HepG2 (cell line): ENCODE measurements at regions not wholly inside any gene's neighbourhood (a gene's known extent, or its start where the extent isn't known, plus 50 kb on each side); places are given as distances from the start of the nearest gene placed in this dataset.

Experiments
- ATAC-seq: fragments of 200-7000 bp; cut with Tn5 transposase; 3 replicates; pipeline ENCODE4 v1.9.1; 2020; ENCODE audit warnings: mild to moderate bottlenecking, moderate library complexity
- BruUV-seq: library from RNA; stranded (reverse); fragments of 400-500 nt; replicated peaks from 2 replicates; lab custom pipeline; 2021; lab: Mats Ljungman, UMichigan
- CTCF ChIA-PET: fragments of 300-600 bp; formaldehyde crosslinking; extraction: SDS; loops from one replicate; lab custom pipeline; 2021; ENCODE audit warnings: low total read pairs, inconsistent platforms, low intra/inter-chr PET ratio; lab: Yijun Ruan, JAX
- POLR2A ChIA-PET: fragments of 350-600 bp; sonication (Branson Sonifier 250); formaldehyde crosslinking; loops from one replicate; lab custom pipeline; 2020; ENCODE audit warnings: antibody characterized with exemption, inconsistent platforms; lab: Yijun Ruan, JAX
- DNase-seq: peaks from one replicate; pipeline ENCODE4 v3.0.0-alpha.2; 2015; ENCODE audit warnings: low spot score
- FAIRE-seq: peaks from 3 replicates; lab custom pipeline; 2011; peaks lifted over from hg19 to GRCh38; lab: Jason Lieb, UNC
- H2AFZ ChIP-seq: one replicate; pipeline ENCODE4 v1.6.1; 2011; ENCODE audit warnings: low read length, inconsistent platforms
- H3K27ac ChIP-seq: fragments of 300-600 bp; 3 replicates; pipeline ENCODE4 v1.8.0; 2011; ENCODE audit warnings: mixed run types, mild to moderate bottlenecking, mixed read lengths, low read length, inconsistent platforms; ENCODE audit not compliant: insufficient read depth; ENCODE audit errors: extremely low read length
- H3K27me3 ChIP-seq, 2 experiments: fragments of 200-600 bp in 1 of 2; 2 replicates in 1 of 2; 3 replicates in 1 of 2; pipeline versions ENCODE4 v1.6.0 to v1.8.0; 2011; ENCODE audit warnings: low read length in 2 of 2, mild to moderate bottlenecking in 2 of 2, moderate library complexity in 2 of 2, inconsistent platforms in 1 of 2; ENCODE audit not compliant: insufficient read depth in 2 of 2, control insufficient read depth in 1 of 2
- H3K36me3 ChIP-seq, 2 experiments: fragments of 200-600 bp in 1 of 2; replicated peaks in 1 of 2; 2 replicates in 1 of 2; 3 replicates in 1 of 2; pipeline versions ENCODE4 v1.5.1 to v1.8.0; 2011; ENCODE audit warnings: low read length in 2 of 2, inconsistent platforms in 1 of 2; ENCODE audit not compliant: insufficient read depth in 2 of 2, control insufficient read depth in 1 of 2
- H3K4me1 ChIP-seq: 2 replicates; pipeline ENCODE4 v1.5.1; 2012; ENCODE audit warnings: low read length, inconsistent platforms; ENCODE audit not compliant: insufficient read depth
- H3K4me2 ChIP-seq: 2 replicates; pipeline ENCODE4 v1.6.0; 2011; ENCODE audit warnings: low read depth, low read length, inconsistent platforms
- H3K4me3 ChIP-seq, 3 experiments: fragments of 200-600 bp in 1 of 3; sonication (generic), shearing (Covaris generic) in 1 of 3; replicated peaks in 1 of 3; 2 replicates each; pipeline ENCODE4 v1.5.1; 2011 to 2016; ENCODE audit warnings: low read length in 3 of 3, inconsistent platforms in 2 of 3, low read depth in 2 of 3, mild to moderate bottlenecking in 2 of 3, control low read depth in 1 of 3, mixed read lengths in 1 of 3; ENCODE audit not compliant: insufficient read depth in 1 of 3
- H3K79me2 ChIP-seq: one replicate; pipeline ENCODE4 v1.6.1; 2011; ENCODE audit warnings: low read length, inconsistent platforms; ENCODE audit not compliant: insufficient read depth
- H3K9ac ChIP-seq: 2 replicates; pipeline ENCODE4 v1.6.0; 2011; ENCODE audit warnings: mild to moderate bottlenecking, low read depth, low read length, inconsistent platforms; ENCODE audit not compliant: insufficient read depth
- H3K9me3 ChIP-seq: 2 replicates; pipeline ENCODE4 v1.5.1; 2012; ENCODE audit warnings: mild to moderate bottlenecking, low read length
- H4K20me1 ChIP-seq: 2 replicates; pipeline ENCODE4 v1.6.0; 2011; ENCODE audit warnings: inconsistent platforms, mild to moderate bottlenecking, low read length, moderate library complexity; ENCODE audit not compliant: insufficient read depth
- ATF6 ChIP-seq: sonication (generic); formaldehyde crosslinking; conservative IDR thresholded peaks from 2 replicates; pipeline ENCODE4 v1.4.0; 2020; ENCODE audit warnings: missing genetic modification reagents
- ATF7 ChIP-seq, 2 experiments: fragments of 450-650 bp in 1 of 2; sonication (generic) in 1 of 2; formaldehyde crosslinking in 1 of 2; IDR thresholded peaks; 2 replicates each; pipeline versions ENCODE4 v1.4.0 to v1.6.1; 2016 to 2020; ENCODE audit warnings: antibody characterized with exemption in 1 of 2, mild to moderate bottlenecking in 1 of 2, missing genetic modification reagents in 1 of 2
- FOXA1 ChIP-seq, 2 experiments: fragments of 450-650 bp in 1 of 2; sonication (generic) in 1 of 2; formaldehyde crosslinking in 1 of 2; IDR thresholded peaks; 2 replicates each; pipeline versions ENCODE4 v1.4.0 to v1.6.1; 2016 to 2020; ENCODE audit warnings: missing genetic modification reagents in 1 of 2
- HBP1 ChIP-seq: IDR thresholded peaks from 2 replicates; pipeline ENCODE4 v1.6.1; 2016; ENCODE audit warnings: low read depth, control low read depth
- JDP2 ChIP-seq: sonication (generic); formaldehyde crosslinking; IDR thresholded peaks from 2 replicates; pipeline ENCODE4 v1.8.1; 2022; ENCODE audit warnings: missing genetic modification reagents, borderline replicate concordance
- LBX2 ChIP-seq: sonication (generic); formaldehyde crosslinking; IDR thresholded peaks from 2 replicates; pipeline ENCODE4 v1.5.0; 2020; ENCODE audit warnings: missing genetic modification reagents, mild to moderate bottlenecking, borderline replicate concordance
- MIXL1 ChIP-seq: IDR thresholded peaks from 2 replicates; pipeline ENCODE4 v1.6.1; 2016
- NBN ChIP-seq: fragments of 450-650 bp; conservative IDR thresholded peaks from 2 replicates; pipeline ENCODE4 v1.6.1; 2017
- NR2F1 ChIP-seq, 2 experiments: fragments of 450-650 bp in 1 of 2; formaldehyde crosslinking in 1 of 2; IDR thresholded peaks; 2 replicates each; pipeline versions ENCODE4 v1.5.0 to v1.6.1; 2016 to 2020; ENCODE audit warnings: mild to moderate bottlenecking in 1 of 2, missing compliant biosample characterization in 1 of 2, missing genetic modification reagents in 1 of 2, moderate library complexity in 1 of 2
- NR2F2 ChIP-seq: IDR thresholded peaks from 2 replicates; pipeline ENCODE4 v1.6.1; 2012; ENCODE audit warnings: low read depth, inconsistent platforms, borderline replicate concordance
- POLR2A ChIP-seq, 2 experiments: IDR thresholded peaks; 2 replicates each; pipeline ENCODE4 v1.6.1; 2011; ENCODE audit warnings: low read depth in 2 of 2, low read length in 2 of 2, mild to moderate bottlenecking in 1 of 2, moderate library complexity in 1 of 2; ENCODE audit not compliant: insufficient read depth in 1 of 2
- SCMH1 ChIP-seq: sonication (generic); formaldehyde crosslinking; IDR thresholded peaks from 2 replicates; pipeline ENCODE4 v1.9.0; 2021; ENCODE audit warnings: missing genetic modification reagents, mild to moderate bottlenecking, borderline replicate concordance
- XRCC5 ChIP-seq: fragments of 200-400 bp; formaldehyde crosslinking; optimal IDR thresholded peaks from 2 replicates; pipeline ENCODE3; 2017; ENCODE audit warnings: mild to moderate bottlenecking, low read length
- ZNF225 ChIP-seq: sonication (generic); formaldehyde crosslinking; IDR thresholded peaks from 2 replicates; pipeline ENCODE4 v1.4.0; 2020; ENCODE audit warnings: mild to moderate bottlenecking, missing genetic modification reagents
- ZNF414 ChIP-seq: sonication (generic); formaldehyde crosslinking; IDR thresholded peaks from 2 replicates; pipeline ENCODE4 v1.5.0; 2020; ENCODE audit warnings: missing genetic modification reagents
- ZNF652 ChIP-seq: IDR thresholded peaks from 2 replicates; pipeline ENCODE4 v1.6.1; 2016; ENCODE audit warnings: low read depth, borderline replicate concordance
- ZNF691 ChIP-seq: sonication (generic); formaldehyde crosslinking; IDR thresholded peaks from 2 replicates; pipeline ENCODE4 v1.4.0; 2020; ENCODE audit warnings: missing genetic modification reagents, low read depth, mild to moderate bottlenecking, borderline replicate concordance
- ZNF781 ChIP-seq: sonication (generic); formaldehyde crosslinking; IDR thresholded peaks from 2 replicates; pipeline ENCODE4 v1.5.1; 2020; ENCODE audit warnings: borderline replicate concordance, mild to moderate bottlenecking, missing genetic modification reagents; ENCODE audit errors: not compliant biosample characterization
- WGBS: methylation state at CpG from one replicate; pipeline ENCODE4 v1.1.6; 2017; ENCODE audit warnings: low lambda C conversion rate; 5-methylcytosine and 5-hydroxymethylcytosine counted together
- in situ Hi-C: cut with HindIII; loops from 2 replicates; pipeline ENCODE4 v1.10.0; 2017; ENCODE audit warnings: low pct_unique_long_range_greater_than_20kb; ENCODE audit not compliant: extremely low pct_ligation_motif_present
- intact Hi-C: fragments of 100-400 bp; cut with micrococcal nuclease; formaldehyde crosslinking; loops from one replicate; pipeline ENCODE4 v1.10.0; 2022; ENCODE audit not compliant: unreplicated experiment

- TF ChIP-seq NR2F1 (CRISPR knock-in tag; IDR thresholded peaks at IDR 0.05) (peak; percentile 64 to 78; a peak in 3 of 4 replicates), NR2F2 (peak; percentile 72), FOXA1 (IDR thresholded peaks at IDR 0.05) (no peak), FOXA1 (CRISPR knock-in tag; IDR thresholded peaks at IDR 0.05) (peak; percentile 79)
Measured at GRCh38 chr2:118321432-118322105, 233.3 kb downstream of the INSIG2 start (continued).

GRCh38 chr2:118320658-118321057, 232.4 kb downstream of the INSIG2 start:
- Histone ChIP-seq H2AFZ (no peak overlapping the region), H4K20me1 (no peaks in the 10 kb centered on the region), H3K9ac (no peak overlapping the region), H3K79me2 (no peaks in the 10 kb centered on the region), H3K27ac (no peak overlapping the region), H3K9me3 (no peaks in the 10 kb centered on the region), H3K4me3 (no peak overlapping the region), H3K27me3 (no peaks in the 10 kb centered on the region), H3K4me2 (no peak overlapping the region), H3K36me3 (no peaks in the 10 kb centered on the region), H3K4me1 (peaks cover 10% of the 10 kb centered on the region)
- DNase-seq = no peak
- in situ Hi-C loops = no loop called here
- FAIRE-seq = no peak
- CTCF ChIA-PET = no interaction called here
- intact Hi-C loops = loop anchor here (10.0 kb wide), 1 partner anchor 96 kb away; no protein-coding TSS in a partner anchor
- POLR2A ChIA-PET = no interaction called here
- 85% methylated on average over 4 of the region's 4 CpGs for WGBS
- no peak for ATAC-seq
- no TSS peak for BruUV-seq
- TF ChIP-seq MIXL1 (CRISPR knock-in tag) = no peak
- TF ChIP-seq JDP2 (CRISPR knock-in tag) = no peak
- TF ChIP-seq ZNF652 (CRISPR knock-in tag) = no peak
- no peak for TF ChIP-seq ZNF691 (CRISPR knock-in tag)
- TF ChIP-seq SCMH1 (CRISPR knock-in tag) = no peak
- TF ChIP-seq NBN = no peak
- no peak for TF ChIP-seq ATF7 (IDR thresholded peaks at IDR 0.05)
- TF ChIP-seq ATF7 (CRISPR knock-in tag; IDR thresholded peaks at IDR 0.05) = no peak
- no peak for TF ChIP-seq XRCC5
- no peak for TF ChIP-seq ATF6 (CRISPR knock-in tag)
- TF ChIP-seq ZNF414 (CRISPR knock-in tag) = no peak
- no peak for TF ChIP-seq ZNF225 (CRISPR knock-in tag)
- TF ChIP-seq LBX2 (CRISPR knock-in tag) = no peak
- TF ChIP-seq ZNF781 (CRISPR knock-in tag) = no peak
- TF ChIP-seq HBP1 (CRISPR knock-in tag) = no peak
- no peak for TF ChIP-seq POLR2A (IDR thresholded peaks at IDR 0.05; ENCODE audit: insufficient read depth in 1 of 2, low read depth in 2 of 2, low read length in 2 of 2)
